Ramos (cell line): ENCODE measurements at regions not wholly inside any gene's neighbourhood (a gene's known extent, or its start where the extent isn't known, plus 50 kb on each side); places are given as distances from the start of the nearest gene placed in this dataset.

ENCODE experiments used
- in situ Hi-C: fragments of 300-500 bp; cut with MboI; formaldehyde crosslinking; loops from one replicate; pipeline ENCODE4 v1.14.3; 2022; ENCODE audit warnings: low sequenced_read_pairs; ENCODE audit not compliant: unreplicated experiment

GRCh38 chr15:47300596-47300995 is 416.7 kb upstream of the SEMA6D start:
- in situ Hi-C loops, result no loop called here

- in situ Hi-C loops, result no loop called here
These were observed 415.8 kb upstream of the SEMA6D start for GRCh38 chr15:47301481-47301880.

GRCh38 chr15:47304656-47305055 is 412.6 kb upstream of the SEMA6D start:
- in situ Hi-C loops, result no loop called here

- in situ Hi-C loops, result no loop called here
These were observed 405.1 kb upstream of the SEMA6D start for GRCh38 chr15:47312161-47312560.

- in situ Hi-C loops, result no loop called here
These were observed 390.6 kb upstream of the SEMA6D start for GRCh38 chr15:47326410-47327333.

- in situ Hi-C loops, result no loop called here
These were observed 385.4 kb upstream of the SEMA6D start for GRCh38 chr15:47331829-47332393.

- in situ Hi-C loops, result no loop called here
These were observed 384.8 kb upstream of the SEMA6D start for GRCh38 chr15:47332481-47332880.

- in situ Hi-C loops, result no loop called here
These were observed 383.6 kb upstream of the SEMA6D start for GRCh38 chr15:47333734-47334133.

GRCh38 chr15:47334805-47335535 is 382.3 kb upstream of the SEMA6D start:
- in situ Hi-C loops, result no loop called here

GRCh38 chr15:47337106-47337505 is 380.2 kb upstream of the SEMA6D start:
- in situ Hi-C loops, result no loop called here

- in situ Hi-C loops, result no loop called here
These were observed 379.5 kb upstream of the SEMA6D start for GRCh38 chr15:47337836-47338235.

- in situ Hi-C loops, result no loop called here
These were observed 378.5 kb upstream of the SEMA6D start for GRCh38 chr15:47338771-47339170.

- in situ Hi-C loops, result no loop called here
These were observed 377.3 kb upstream of the SEMA6D start for GRCh38 chr15:47339800-47340570.

GRCh38 chr15:47340571-47340920 is 376.8 kb upstream of the SEMA6D start:
- in situ Hi-C loops, result no loop called here

- in situ Hi-C loops, result no loop called here
These were observed 368.1 kb upstream of the SEMA6D start for GRCh38 chr15:47349179-47349578.

GRCh38 chr15:47351501-47351900 is 365.8 kb upstream of the SEMA6D start:
- in situ Hi-C loops, result no loop called here

GRCh38 chr15:47352217-47352616 is 365.1 kb upstream of the SEMA6D start:
- in situ Hi-C loops, result no loop called here

- in situ Hi-C loops, result no loop called here
These were observed 361.5 kb upstream of the SEMA6D start for GRCh38 chr15:47355759-47356158.

GRCh38 chr15:47356297-47356696 is 361.0 kb upstream of the SEMA6D start:
- in situ Hi-C loops, result no loop called here

- in situ Hi-C loops, result no loop called here
These were observed 358.4 kb upstream of the SEMA6D start for GRCh38 chr15:47358876-47359275.
